Stimulated activated CD8-positive, alpha-beta memory T cell treated with anti-CD3 and anti-CD28 coated beads, Interleukin-12 subunit alpha, Interleukin-12 subunit beta, amount 100 ng/mL, for 1 hour (primary cell): ENCODE measurements at regions not wholly inside any gene's neighbourhood (a gene's known extent, or its start where the extent isn't known, plus 50 kb on each side); places are given as distances from the start of the nearest gene placed in this dataset.

Experiments used
- DNase-seq: peaks from one replicate; pipeline ENCODE4 v3.0.0-alpha.2; 2020; ENCODE audit warnings: low read depth

DNA sequence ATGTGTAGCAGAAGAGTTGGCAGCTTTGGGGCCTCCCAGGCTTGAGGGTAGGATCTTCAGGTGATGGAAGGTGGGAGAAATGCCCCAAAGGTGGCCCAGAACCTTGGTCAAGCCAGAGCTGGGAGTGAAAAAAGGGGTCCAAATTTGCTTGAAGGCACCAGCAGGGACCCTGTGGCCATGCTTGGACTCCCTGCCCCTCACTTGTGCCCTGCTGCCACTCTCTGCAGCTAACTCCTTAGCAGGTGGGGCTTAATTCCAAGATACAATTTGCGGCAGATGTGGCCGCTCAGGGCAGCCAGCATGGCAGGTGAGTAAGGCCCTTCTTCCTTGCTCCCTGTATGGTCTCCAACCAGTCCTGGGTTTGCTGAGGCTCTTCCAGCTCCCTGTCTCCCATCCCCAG lies 51.3 kb upstream of the ADRA1D start:
- DNase-seq: no peak

DNA sequence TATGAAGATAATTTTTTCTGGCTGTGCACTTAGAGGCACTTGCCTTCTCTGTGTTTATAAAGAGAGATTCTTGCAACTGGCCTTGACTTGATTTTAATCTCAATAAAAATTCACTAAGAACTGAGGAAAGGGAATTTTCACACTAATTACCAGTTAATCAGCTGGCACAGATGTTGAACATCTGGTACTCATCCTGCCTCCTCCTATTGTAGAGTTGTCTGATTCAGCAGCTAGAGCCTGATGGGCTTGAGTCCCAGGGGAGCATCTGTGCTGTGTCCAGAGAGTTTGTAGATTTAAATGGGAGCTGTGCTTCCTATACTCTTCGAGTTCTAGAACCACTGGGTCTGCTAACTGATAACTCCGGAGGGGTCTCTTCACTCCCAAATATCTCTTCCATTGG lies 50.7 kb upstream of the ADRA1D start:
- no peak for DNase-seq

DNA sequence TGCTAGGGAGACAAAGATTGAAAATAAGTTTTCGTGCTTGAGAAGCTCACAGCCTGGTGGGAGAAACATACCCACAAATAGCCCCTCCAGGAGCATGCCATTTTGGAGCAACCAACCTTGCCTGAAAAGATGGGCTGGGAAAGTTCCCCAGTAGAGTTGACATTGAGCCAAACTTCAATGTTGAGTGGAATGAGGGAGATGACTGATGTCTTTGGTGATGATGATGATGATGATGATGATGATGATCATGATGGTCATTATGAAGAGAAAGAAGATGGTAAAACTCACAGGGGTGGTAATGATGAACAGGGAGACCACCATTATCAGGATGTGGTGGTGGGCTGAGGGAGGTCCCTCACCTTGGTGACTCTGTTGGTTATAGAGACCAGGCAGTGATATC lies 50.1 kb upstream of the ADRA1D start:
- no peak for DNase-seq
